Liver (tissue), 8 donors: ENCODE measurements at regions not wholly inside any gene's neighbourhood (a gene's known extent, or its start where the extent isn't known, plus 50 kb on each side); places are given as distances from the start of the nearest gene placed in this dataset.

Experiments used
- DNase-seq: peaks from one replicate; pipeline ENCODE4 v3.0.0-alpha.2; 2017; ENCODE audit warnings: low spot score
- H3K27ac ChIP-seq, 2 donors: one replicate each; pipeline ENCODE4 v1.7.0; 2013; ENCODE audit warnings: inconsistent platforms in 2 of 2, low read length in 2 of 2, control low read depth in 1 of 2, low read depth in 1 of 2, mild to moderate bottlenecking in 1 of 2
- H3K27me3 ChIP-seq, 4 donors: one replicate each; pipeline versions ENCODE4 v1.6.1 to v1.7.0; 2013; ENCODE audit warnings: low read length in 3 of 4, inconsistent platforms in 1 of 4, mild to moderate bottlenecking in 1 of 4, moderate library complexity in 1 of 4; ENCODE audit not compliant: control insufficient read depth in 4 of 4, insufficient read depth in 4 of 4
- H3K36me3 ChIP-seq, 4 donors: one replicate each; pipeline versions ENCODE4 v1.6.1 to v1.7.0; 2013; ENCODE audit warnings: low read length in 3 of 4, mild to moderate bottlenecking in 3 of 4, low read depth in 1 of 4, moderate library complexity in 1 of 4; ENCODE audit not compliant: control insufficient read depth in 4 of 4, insufficient read depth in 3 of 4
- H3K4me1 ChIP-seq, 4 donors: one replicate each; pipeline versions ENCODE4 v1.6.1 to v1.7.0; 2013; ENCODE audit warnings: low read length in 3 of 4, mild to moderate bottlenecking in 3 of 4, moderate library complexity in 1 of 4; ENCODE audit not compliant: control insufficient read depth in 4 of 4, insufficient read depth in 4 of 4
- H3K4me3 ChIP-seq, 3 donors: one replicate each; pipeline versions ENCODE4 v1.6.1 to v1.7.0; 2013; ENCODE audit warnings: low read length in 3 of 3, control low read depth in 1 of 3, low read depth in 1 of 3, mild to moderate bottlenecking in 1 of 3
- H3K9ac ChIP-seq, 2 donors: one replicate each; pipeline ENCODE4 v1.7.0; 2013; ENCODE audit warnings: low read length in 2 of 2, mild to moderate bottlenecking in 2 of 2, moderate library complexity in 2 of 2, control low read depth in 1 of 2, low read depth in 1 of 2
- H3K9me3 ChIP-seq, 4 donors: one replicate each; pipeline versions ENCODE4 v1.6.1 to v1.7.0; 2013; ENCODE audit warnings: low read length in 3 of 4; ENCODE audit not compliant: control insufficient read depth in 4 of 4
- EGR1 ChIP-seq, 2 donors: IDR thresholded peaks; 2 replicates each; pipeline ENCODE4 v1.6.1; 2016 to 2018; ENCODE audit warnings: antibody characterized with exemption in 2 of 2, low read depth in 2 of 2
- FOXA2 ChIP-seq: IDR thresholded peaks from 2 replicates; pipeline ENCODE4 v1.6.1; 2016; ENCODE audit warnings: antibody characterized with exemption
- GABPA ChIP-seq, 2 donors: IDR thresholded peaks in 1 of 2; conservative IDR thresholded peaks in 1 of 2; 2 replicates each; pipeline ENCODE4 v1.6.1; 2016; ENCODE audit warnings: antibody characterized with exemption in 2 of 2, mild to moderate bottlenecking in 1 of 2, moderate library complexity in 1 of 2
- HNF4G ChIP-seq: IDR thresholded peaks from 2 replicates; pipeline ENCODE4 v1.6.1; 2016; ENCODE audit warnings: antibody characterized with exemption
- JUND ChIP-seq, 2 donors: IDR thresholded peaks; 2 replicates each; pipeline ENCODE4 v1.6.1; 2016; ENCODE audit warnings: antibody characterized with exemption in 2 of 2
- MAX ChIP-seq: IDR thresholded peaks from 2 replicates; pipeline ENCODE4 v1.6.1; 2016; ENCODE audit warnings: antibody characterized with exemption
- NR2F2 ChIP-seq: IDR thresholded peaks from 2 replicates; pipeline ENCODE4 v1.6.1; 2016; ENCODE audit warnings: antibody characterized with exemption
- RAD21 ChIP-seq, 2 donors: IDR thresholded peaks; 2 replicates each; pipeline ENCODE4 v1.6.1; 2016; ENCODE audit warnings: antibody characterized with exemption in 2 of 2, mild to moderate bottlenecking in 2 of 2
- RXRA ChIP-seq, 2 donors: IDR thresholded peaks; 2 replicates each; pipeline ENCODE4 v1.6.1; 2017 to 2018; ENCODE audit warnings: antibody characterized with exemption in 2 of 2, mild to moderate bottlenecking in 1 of 2
- SP1 ChIP-seq: IDR thresholded peaks from 2 replicates; pipeline ENCODE4 v1.6.1; 2018; ENCODE audit warnings: antibody characterized with exemption, mild to moderate bottlenecking
- TAF1 ChIP-seq: conservative IDR thresholded peaks from 2 replicates; pipeline ENCODE4 v1.6.1; 2016; ENCODE audit warnings: antibody characterized with exemption, mild to moderate bottlenecking
- YY1 ChIP-seq: IDR thresholded peaks from 2 replicates; pipeline ENCODE4 v1.6.1; 2016; ENCODE audit warnings: antibody characterized with exemption, mild to moderate bottlenecking
- WGBS: extraction: QIAGEN DNeasy Blood & Tissue Kit; methylation state at CpG from one replicate; pipeline ENCODE4 v1.1.7; 2013; 5-methylcytosine and 5-hydroxymethylcytosine counted together
- TF ChIP-seq, protein P1 (sequence below): fragments of 150-350 bp; IDR thresholded peaks from 2 replicates; pipeline ENCODE4 v1.5.1; 2017; ENCODE audit warnings: improper control_type of control experiment, low read depth, low read length; ENCODE audit not compliant: missing input control
- donor health status: healthy.
- donor health status: healthy.
- donor health status: healthy.
- donor health status: healthy.
- donor health status: healthy.

DNA sequence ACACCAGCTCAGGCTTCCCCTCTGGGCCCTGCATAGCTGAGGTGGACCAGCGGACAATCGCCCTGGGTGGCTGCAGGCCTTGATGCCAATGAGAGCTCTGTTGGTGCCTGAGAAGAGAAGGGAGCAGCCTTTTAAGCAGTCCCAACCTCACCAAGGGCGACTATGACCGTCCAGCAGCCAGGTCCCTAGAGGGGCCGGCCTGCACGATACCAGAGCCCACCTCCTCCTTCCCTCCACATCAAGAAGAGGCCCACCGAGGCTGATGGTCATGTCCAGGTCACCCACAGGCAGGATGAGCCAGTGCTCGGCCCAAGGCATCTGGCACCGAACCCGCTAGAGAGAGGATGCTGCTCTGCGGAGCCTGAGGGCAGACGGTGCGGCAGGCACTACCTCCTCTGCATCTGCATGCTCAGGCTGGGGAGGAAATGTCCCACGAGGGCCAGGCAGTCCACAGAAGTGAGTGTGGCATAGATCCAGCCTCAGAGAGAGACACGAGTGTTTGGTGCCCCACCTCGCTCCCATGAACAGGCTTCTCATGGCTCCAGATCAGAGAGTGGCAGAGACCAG, 219.4 kb downstream of the TUBA3C start:
- 83% methylated on average over 16 of the region's 16 CpGs for WGBS
- H3K4me3 ChIP-seq, result no peak overlapping the region

GRCh38 chr13:18961383-18962117, 220.1 kb downstream of the TUBA3C start:
- 54% methylated on average over 4 of the region's 4 CpGs for WGBS

More for the DNA sequence above, 219.4 kb downstream of the TUBA3C start:
- Histone ChIP-seq H3K27ac (no peak overlapping the region), H3K36me3 (no peaks in the 10 kb centered on the region), H3K9ac (no peak overlapping the region), H3K9me3 (peaks cover 2 to 19% (median 9%) of the 10 kb centered on the region in 4 donors), H3K27me3 (no peaks in the 10 kb centered on the region), H3K4me1 (no peaks in the 10 kb centered on the region)
- no peak for TF ChIP-seq YY1
- DNase-seq, result no peak

DNA sequence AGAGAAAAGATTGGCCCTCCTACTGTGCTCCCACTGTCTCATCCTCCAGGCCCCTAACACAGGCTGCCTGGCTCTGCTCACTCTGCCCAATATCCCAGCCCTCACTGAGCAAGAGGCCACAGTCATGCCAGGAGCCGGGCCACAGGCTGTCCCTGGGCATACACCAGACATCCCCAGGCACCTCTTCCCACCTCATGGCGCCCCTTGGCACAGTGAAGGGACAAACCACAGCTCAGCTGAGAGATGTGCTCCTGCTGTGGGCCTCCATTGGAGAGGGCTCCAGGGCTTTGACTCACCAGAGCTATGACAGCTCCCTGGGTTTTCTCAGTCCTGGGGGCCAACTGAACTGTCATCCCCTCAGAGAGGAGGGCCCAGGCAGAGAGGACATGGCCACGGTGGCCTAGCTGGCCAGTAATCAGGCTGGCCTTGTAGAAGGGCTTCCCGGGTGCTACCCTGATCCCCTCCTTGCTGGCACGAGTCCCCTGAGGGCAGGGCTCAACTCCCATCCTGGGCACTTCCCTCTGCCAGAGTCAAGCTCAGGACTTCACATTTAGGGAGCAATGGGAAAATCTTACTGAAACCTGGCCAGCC, 220.9 kb downstream of the TUBA3C start:
- WGBS, result 57% methylated on average over 5 of the region's 5 CpGs
- TF ChIP-seq RXRA (IDR thresholded peaks at IDR 0.05) (no peak), SP1 (no peak)
- H3K9ac ChIP-seq, result no peak overlapping the region
- no peak for DNase-seq
- peaks cover 2 to 16% (median 9%) of the 10 kb centered on the region in 4 donors for H3K9me3 ChIP-seq
- H3K4me3 ChIP-seq, result no peak overlapping the region
- no peak overlapping the region for H3K27ac ChIP-seq
- no peaks in the 10 kb centered on the region for H3K36me3 ChIP-seq
- no peaks in the 10 kb centered on the region for H3K4me1 ChIP-seq
- no peaks in the 10 kb centered on the region for H3K27me3 ChIP-seq

More at GRCh38 chr13:18961383-18962117, 220.1 kb downstream of the TUBA3C start:
- no peak for TF ChIP-seq RXRA (IDR thresholded peaks at IDR 0.05)
- no peak for TF ChIP-seq JUND (IDR thresholded peaks at IDR 0.05)
- TF ChIP-seq GABPA (IDR thresholded peaks at IDR 0.05 in 1 of 2, conservative IDR thresholded peaks at IDR 0.05 in 1 of 2), result no peak
- TF ChIP-seq MAX, result no peak
- TF ChIP-seq HNF4G, result no peak
- TF ChIP-seq FOXA2, result no peak
- TF ChIP-seq TAF1, result no peak
- TF ChIP-seq, protein P1, sequence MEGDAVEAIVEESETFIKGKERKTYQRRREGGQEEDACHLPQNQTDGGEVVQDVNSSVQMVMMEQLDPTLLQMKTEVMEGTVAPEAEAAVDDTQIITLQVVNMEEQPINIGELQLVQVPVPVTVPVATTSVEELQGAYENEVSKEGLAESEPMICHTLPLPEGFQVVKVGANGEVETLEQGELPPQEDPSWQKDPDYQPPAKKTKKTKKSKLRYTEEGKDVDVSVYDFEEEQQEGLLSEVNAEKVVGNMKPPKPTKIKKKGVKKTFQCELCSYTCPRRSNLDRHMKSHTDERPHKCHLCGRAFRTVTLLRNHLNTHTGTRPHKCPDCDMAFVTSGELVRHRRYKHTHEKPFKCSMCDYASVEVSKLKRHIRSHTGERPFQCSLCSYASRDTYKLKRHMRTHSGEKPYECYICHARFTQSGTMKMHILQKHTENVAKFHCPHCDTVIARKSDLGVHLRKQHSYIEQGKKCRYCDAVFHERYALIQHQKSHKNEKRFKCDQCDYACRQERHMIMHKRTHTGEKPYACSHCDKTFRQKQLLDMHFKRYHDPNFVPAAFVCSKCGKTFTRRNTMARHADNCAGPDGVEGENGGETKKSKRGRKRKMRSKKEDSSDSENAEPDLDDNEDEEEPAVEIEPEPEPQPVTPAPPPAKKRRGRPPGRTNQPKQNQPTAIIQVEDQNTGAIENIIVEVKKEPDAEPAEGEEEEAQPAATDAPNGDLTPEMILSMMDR, result no peak
- TF ChIP-seq RAD21 (IDR thresholded peaks at IDR 0.05), result no peak
- no peak for TF ChIP-seq EGR1 (IDR thresholded peaks at IDR 0.05; ENCODE audit: low read depth in 2 of 2)
- TF ChIP-seq NR2F2, result no peak
- DNase-seq, result no peak
- Histone ChIP-seq H3K27me3 (no peaks in the 10 kb centered on the region), H3K9ac (no peak overlapping the region), H3K4me3 (no peak overlapping the region), H3K9me3 (peaks cover 2 to 19% (median 11%) of the 10 kb centered on the region in 4 donors), H3K36me3 (no peaks in the 10 kb centered on the region), H3K27ac (no peak overlapping the region), H3K4me1 (no peaks in the 10 kb centered on the region)
